Fibroblast of lung (primary cell): ENCODE measurements at regions not wholly inside any gene's neighbourhood (a gene's known extent, or its start where the extent isn't known, plus 50 kb on each side); places are given as distances from the start of the nearest gene placed in this dataset.
A peak's percentile ranks its signal among the peaks of the same experiment; 100 is the strongest.

Experiments
- DNase-seq, 2 donors: peaks; one replicate each; pipeline versions ENCODE4 v3.0.0 to v3.0.0-alpha.2; 2010; ENCODE audit warnings: low read depth in 2 of 2
- H2AFZ ChIP-seq: 2 replicates; pipeline ENCODE4 v1.5.1; 2012; ENCODE audit warnings: low read length, control low read depth, inconsistent platforms
- H3K27ac ChIP-seq: 2 replicates; pipeline ENCODE4 v1.5.1; 2011; ENCODE audit warnings: low read length, control low read depth; ENCODE audit not compliant: insufficient read depth
- H3K27me3 ChIP-seq: 2 replicates; pipeline ENCODE4 v1.5.1; 2011; ENCODE audit warnings: mild to moderate bottlenecking, low read length; ENCODE audit not compliant: control insufficient read depth, insufficient read depth
- H3K36me3 ChIP-seq: 2 replicates; pipeline ENCODE4 v1.5.1; 2011; ENCODE audit warnings: low read length; ENCODE audit not compliant: control insufficient read depth, insufficient read depth
- H3K4me1 ChIP-seq: 2 replicates; pipeline ENCODE4 v1.5.1; 2011; ENCODE audit warnings: low read length; ENCODE audit not compliant: control insufficient read depth, insufficient read depth; ENCODE audit errors: extremely low read depth
- H3K4me2 ChIP-seq: 2 replicates; pipeline ENCODE4 v1.5.1; 2011; ENCODE audit warnings: low read length, control low read depth; ENCODE audit not compliant: insufficient read depth; ENCODE audit errors: extremely low read depth
- H3K4me3 ChIP-seq, 4 experiments: fragments of 200-600 bp in 1 of 4; sonication (generic) in 1 of 4; replicated peaks in 1 of 4; 2 replicates each; pipeline ENCODE4 v1.5.1; 2011 to 2016; ENCODE audit warnings: low read length in 4 of 4, low read depth in 3 of 4, mild to moderate bottlenecking in 3 of 4, control low read depth in 2 of 4, inconsistent platforms in 1 of 4, mixed read lengths in 1 of 4; ENCODE audit not compliant: insufficient read depth in 1 of 4; ENCODE audit errors: control extremely low read depth in 1 of 4
- H3K79me2 ChIP-seq: 2 replicates; pipeline ENCODE4 v1.5.1; 2012; ENCODE audit warnings: mild to moderate bottlenecking, low read length, inconsistent platforms; ENCODE audit not compliant: control insufficient read depth, insufficient read depth
- H3K9ac ChIP-seq: 2 replicates; pipeline ENCODE4 v1.5.1; 2011; ENCODE audit warnings: mild to moderate bottlenecking, low read length, control low read depth; ENCODE audit not compliant: insufficient read depth
- H3K9me3 ChIP-seq: 2 replicates; pipeline ENCODE4 v1.5.1; 2012; ENCODE audit warnings: low read depth, low read length; ENCODE audit not compliant: control insufficient read depth, insufficient read depth
- H4K20me1 ChIP-seq: 2 replicates; pipeline ENCODE4 v1.5.1; 2011; ENCODE audit warnings: low read length; ENCODE audit not compliant: control insufficient read depth, insufficient read depth; ENCODE audit errors: extremely low read depth
- EZH2 ChIP-seq: IDR thresholded peaks from 2 replicates; pipeline ENCODE4 v1.5.1; 2012; ENCODE audit warnings: low read length, control low read depth, mild to moderate bottlenecking; ENCODE audit errors: missing control alignments
- TF ChIP-seq, protein P1 (sequence below), 2 donors: IDR thresholded peaks in 1 of 2; conservative IDR thresholded peaks in 1 of 2; 1 replicate in 1 of 2; 2 replicates in 1 of 2; pipeline ENCODE4 v1.5.1; 2011 to 2012; ENCODE audit warnings: low read length in 2 of 2, control low read depth in 1 of 2, inconsistent platforms in 1 of 2, low read depth in 1 of 2, mild to moderate bottlenecking in 1 of 2

GRCh38 chr20:48284837-48285236, 499.6 kb upstream of the SULF2 start:
- DNase-seq, result peak in 1 of 2 donors; percentile 70
- Histone ChIP-seq H3K9me3 (no peaks in the 10 kb centered on the region), H3K27ac (no peak overlapping the region)

GRCh38 chr20:48284315-48284714, 499.0 kb upstream of the SULF2 start:
- Histone ChIP-seq H3K27ac (no peak overlapping the region), H3K4me3 (no peak overlapping the region), H3K27me3 (no peaks in the 10 kb centered on the region), H3K79me2 (no peaks in the 10 kb centered on the region), H3K4me2 (no peak overlapping the region), H3K9ac (no peak overlapping the region), H3K36me3 (no peaks in the 10 kb centered on the region), H2AFZ (no peak overlapping the region), H3K4me1 (no peaks in the 10 kb centered on the region), H4K20me1 (no peaks in the 10 kb centered on the region), H3K9me3 (no peaks in the 10 kb centered on the region)
- no peak for TF ChIP-seq EZH2
- TF ChIP-seq, protein P1, sequence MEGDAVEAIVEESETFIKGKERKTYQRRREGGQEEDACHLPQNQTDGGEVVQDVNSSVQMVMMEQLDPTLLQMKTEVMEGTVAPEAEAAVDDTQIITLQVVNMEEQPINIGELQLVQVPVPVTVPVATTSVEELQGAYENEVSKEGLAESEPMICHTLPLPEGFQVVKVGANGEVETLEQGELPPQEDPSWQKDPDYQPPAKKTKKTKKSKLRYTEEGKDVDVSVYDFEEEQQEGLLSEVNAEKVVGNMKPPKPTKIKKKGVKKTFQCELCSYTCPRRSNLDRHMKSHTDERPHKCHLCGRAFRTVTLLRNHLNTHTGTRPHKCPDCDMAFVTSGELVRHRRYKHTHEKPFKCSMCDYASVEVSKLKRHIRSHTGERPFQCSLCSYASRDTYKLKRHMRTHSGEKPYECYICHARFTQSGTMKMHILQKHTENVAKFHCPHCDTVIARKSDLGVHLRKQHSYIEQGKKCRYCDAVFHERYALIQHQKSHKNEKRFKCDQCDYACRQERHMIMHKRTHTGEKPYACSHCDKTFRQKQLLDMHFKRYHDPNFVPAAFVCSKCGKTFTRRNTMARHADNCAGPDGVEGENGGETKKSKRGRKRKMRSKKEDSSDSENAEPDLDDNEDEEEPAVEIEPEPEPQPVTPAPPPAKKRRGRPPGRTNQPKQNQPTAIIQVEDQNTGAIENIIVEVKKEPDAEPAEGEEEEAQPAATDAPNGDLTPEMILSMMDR (conservative IDR thresholded peaks at IDR 0.05 in 1 of 2, IDR thresholded peaks at IDR 0.05 in 1 of 2; ENCODE audit: low read depth in 1 of 2, low read length in 2 of 2), result no peak
- DNase-seq, result no peak

More at GRCh38 chr20:48284837-48285236, 499.6 kb upstream of the SULF2 start:
- Histone ChIP-seq H3K27me3 (peaks cover under 1% of the 10 kb centered on the region), H4K20me1 (no peaks in the 10 kb centered on the region), H3K79me2 (no peaks in the 10 kb centered on the region), H3K36me3 (no peaks in the 10 kb centered on the region), H2AFZ (no peak overlapping the region), H3K4me1 (no peaks in the 10 kb centered on the region), H3K9ac (no peak overlapping the region), H3K4me2 (no peak overlapping the region), H3K4me3 (no peak overlapping the region)
- TF ChIP-seq, protein P1 (conservative IDR thresholded peaks at IDR 0.05 in 1 of 2, IDR thresholded peaks at IDR 0.05 in 1 of 2; ENCODE audit: low read depth in 1 of 2, low read length in 2 of 2), result no peak
- no peak for TF ChIP-seq EZH2

GRCh38 chr20:48283470-48284110, 498.3 kb upstream of the SULF2 start:
- H3K9me3 ChIP-seq, result no peaks in the 10 kb centered on the region
- H3K36me3 ChIP-seq, result no peaks in the 10 kb centered on the region
- DNase-seq, result peak; percentile 94 to 99
- H3K79me2 ChIP-seq, result no peaks in the 10 kb centered on the region
- no peak overlapping the region for H3K27ac ChIP-seq
- no peaks in the 10 kb centered on the region for H3K27me3 ChIP-seq
- no peaks in the 10 kb centered on the region for H4K20me1 ChIP-seq
- no peak overlapping the region for H3K4me3 ChIP-seq
- H3K4me2 ChIP-seq, result no peak overlapping the region
- H3K4me1 ChIP-seq, result no peaks in the 10 kb centered on the region
- TF ChIP-seq EZH2, result no peak
- TF ChIP-seq, protein P1 (conservative IDR thresholded peaks at IDR 0.05 in 1 of 2, IDR thresholded peaks at IDR 0.05 in 1 of 2; ENCODE audit: low read depth in 1 of 2, low read length in 2 of 2), result no peak
- H3K9ac ChIP-seq, result no peak overlapping the region
- H2AFZ ChIP-seq, result no peak overlapping the region
